Activated CD4-positive, alpha-beta T cell treated with anti-CD3 and anti-CD28 coated beads, Interleukin-10, Interleukin-2, amounts not matched to agents 100 ng/mL and 50 ng/mL, durations not matched to agents 16 hours and 8 hours (primary cell): ENCODE measurements at regions not wholly inside any gene's neighbourhood (a gene's known extent, or its start where the extent isn't known, plus 50 kb on each side); places are given as distances from the start of the nearest gene placed in this dataset.

ENCODE experiments used
- DNase-seq: peaks from one replicate; pipeline ENCODE4 v3.0.0-alpha.2; 2020

GRCh38 chr14:86858591-86858990 lies 1134.4 kb downstream of the GALC start:
- no peak for DNase-seq

- no peak for DNase-seq
These were observed 1135.0 kb downstream of the GALC start for GRCh38 chr14:86858031-86858430.

- no peak for DNase-seq
These were observed 1140.5 kb downstream of the GALC start for GRCh38 chr14:86852530-86852929.

DNA sequence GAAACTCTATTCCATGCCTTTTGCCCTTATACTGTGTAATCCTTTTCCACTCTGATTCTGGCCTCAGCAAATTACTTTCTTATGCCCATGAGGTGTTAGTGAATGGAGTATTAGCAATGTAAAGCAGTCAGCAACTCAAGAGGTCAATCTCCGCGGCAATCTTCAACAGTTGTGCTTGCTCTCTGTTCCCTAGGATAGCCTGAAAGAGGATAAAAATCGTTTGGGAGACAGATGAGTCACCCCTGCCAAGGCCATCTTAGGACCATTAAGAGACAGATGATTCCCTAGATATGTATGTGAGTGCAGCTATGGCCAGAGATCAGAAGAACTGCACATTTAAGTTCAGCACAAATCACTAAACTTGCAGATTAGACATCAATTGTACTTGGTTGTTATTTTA lies 1145.8 kb downstream of the GALC start:
- no peak for DNase-seq

DNA sequence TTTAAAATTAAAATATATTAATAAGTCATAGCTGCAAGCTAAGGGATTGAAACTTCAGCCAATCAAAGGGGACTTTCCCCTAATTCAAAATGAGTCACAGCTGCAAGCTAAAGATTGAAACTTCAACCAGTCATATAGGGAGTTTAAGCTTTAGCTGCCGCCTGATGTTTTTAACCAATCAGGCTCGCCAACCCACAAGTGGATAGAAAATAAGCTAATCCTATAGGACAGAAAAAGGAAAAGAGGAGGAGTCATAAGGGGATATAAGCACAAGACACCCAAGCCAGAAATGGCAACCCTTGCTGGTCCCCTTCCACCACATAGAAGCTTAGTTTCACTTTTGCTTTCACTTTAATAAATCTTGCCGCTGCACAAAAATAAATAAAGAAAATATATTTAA lies 1154.6 kb downstream of the GALC start:
- DNase-seq, result peak; percentile 50

DNA sequence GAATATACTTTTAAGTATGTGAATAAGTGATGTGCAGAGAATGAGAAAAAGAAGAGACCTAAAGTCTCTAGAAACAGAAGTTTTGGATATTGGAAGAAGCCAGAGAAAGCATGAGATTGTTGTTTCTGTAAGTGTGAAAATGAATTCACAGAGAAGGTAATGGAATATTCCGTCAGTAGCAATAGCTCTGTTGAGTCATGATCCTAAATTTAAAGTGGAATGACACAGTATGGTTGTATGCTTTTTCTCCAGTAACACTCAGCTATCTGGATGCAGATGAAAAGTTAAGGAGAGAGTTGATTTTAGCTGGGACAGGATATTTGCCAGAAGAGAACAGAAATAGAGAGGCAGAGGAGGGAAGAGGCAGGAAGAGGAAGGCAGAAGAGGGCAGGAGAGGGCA lies 1166.3 kb downstream of the GALC start:
- no peak for DNase-seq

GRCh38 chr14:86824167-86824566 lies 1168.8 kb downstream of the GALC start:
- no peak for DNase-seq

DNA sequence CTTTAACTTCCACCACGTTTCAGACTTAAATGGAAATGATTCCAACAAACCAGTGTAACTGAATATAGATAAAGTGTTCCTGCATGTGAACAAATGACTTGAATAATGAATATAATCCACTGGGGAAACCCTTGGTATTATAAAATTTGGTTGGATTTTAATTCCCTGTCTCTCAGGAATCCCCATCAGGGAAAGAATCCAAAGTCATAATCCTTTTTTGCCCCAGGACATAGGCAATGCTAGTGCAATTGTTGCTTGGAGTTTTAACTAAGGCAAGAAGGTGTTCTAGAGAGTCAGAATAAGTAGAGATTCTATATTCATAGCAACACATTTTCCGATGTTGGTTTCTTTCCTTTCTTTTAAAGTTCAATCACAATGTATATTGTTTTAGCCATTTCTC lies 1169.4 kb downstream of the GALC start:
- DNase-seq, result no peak

DNA sequence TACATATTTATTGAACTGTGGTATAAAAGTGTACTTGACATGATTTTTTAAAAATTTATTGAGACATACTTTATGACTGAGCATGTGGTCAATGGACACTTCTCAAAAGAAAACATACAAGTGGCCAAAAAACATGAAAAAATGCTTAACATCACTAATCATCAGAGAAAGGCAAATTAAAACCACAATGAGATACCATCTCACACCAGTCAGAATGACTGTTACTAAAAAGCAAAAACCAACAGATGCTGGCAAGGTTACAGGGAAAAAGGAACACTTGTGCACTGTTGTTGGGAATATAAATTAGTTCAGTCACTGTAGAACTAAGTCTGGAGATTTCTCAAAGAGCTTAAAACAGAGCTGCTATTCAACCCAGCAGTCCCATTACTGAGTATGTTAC lies 1177.6 kb downstream of the GALC start:
- DNase-seq, result no peak

DNA sequence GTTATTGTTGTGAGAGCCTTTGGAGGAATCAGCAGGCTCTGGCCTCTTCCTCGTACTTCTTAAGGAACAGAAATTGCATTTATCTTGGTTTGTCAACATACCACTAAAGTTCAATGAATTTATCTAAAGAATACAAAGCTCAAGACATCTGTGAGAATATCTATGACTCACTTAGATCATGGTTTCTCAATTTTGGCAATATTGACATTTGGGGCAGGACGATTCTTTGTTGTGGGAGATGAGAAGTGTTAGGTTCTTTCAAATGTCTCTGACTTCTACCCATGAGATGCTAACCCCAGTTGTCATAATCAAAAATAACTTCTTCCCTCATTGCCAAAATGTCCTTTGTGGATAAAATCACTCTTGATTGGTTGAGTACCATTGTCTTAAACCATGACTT lies 1190.3 kb downstream of the GALC start:
- DNase-seq, result no peak

DNA sequence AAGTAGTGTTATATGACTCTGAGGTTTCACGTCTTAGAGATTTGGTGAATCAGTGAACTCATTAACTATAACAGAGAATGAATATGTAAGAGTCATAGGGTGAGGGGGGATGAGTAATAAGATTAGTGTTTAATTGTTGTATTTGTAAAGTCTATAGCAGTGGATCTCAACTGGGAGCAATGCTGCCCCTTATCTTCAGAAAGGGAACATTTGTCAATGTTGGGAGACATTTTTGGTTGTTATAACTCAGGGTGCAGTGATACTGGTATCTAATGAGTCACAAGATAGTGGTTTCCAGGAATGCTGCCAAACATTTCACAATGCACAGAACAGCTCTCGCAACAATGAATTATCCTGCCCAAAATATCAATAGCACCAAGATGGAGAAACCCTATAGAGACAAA lies 1193.7 kb downstream of the GALC start:
- DNase-seq, result no peak

DNA sequence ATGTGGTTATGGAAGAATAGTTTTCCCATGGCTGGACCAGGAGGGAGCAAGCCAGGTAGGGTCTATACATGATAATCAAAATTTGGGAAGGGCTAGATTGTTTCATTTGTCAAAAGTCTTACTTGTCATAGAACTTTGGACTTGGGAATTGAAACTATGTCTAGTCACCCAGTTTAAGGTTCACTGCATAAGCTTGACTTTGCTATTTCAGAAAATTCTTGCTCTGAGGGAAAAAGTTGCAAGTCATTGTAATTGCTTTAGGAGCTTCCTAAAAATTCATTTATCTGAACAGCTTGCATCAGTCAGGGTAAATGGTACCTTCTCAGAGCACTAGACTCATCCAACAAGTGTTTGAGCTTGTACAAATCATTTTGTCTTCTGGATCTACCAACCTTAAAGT lies 1194.7 kb downstream of the GALC start:
- no peak for DNase-seq

DNA sequence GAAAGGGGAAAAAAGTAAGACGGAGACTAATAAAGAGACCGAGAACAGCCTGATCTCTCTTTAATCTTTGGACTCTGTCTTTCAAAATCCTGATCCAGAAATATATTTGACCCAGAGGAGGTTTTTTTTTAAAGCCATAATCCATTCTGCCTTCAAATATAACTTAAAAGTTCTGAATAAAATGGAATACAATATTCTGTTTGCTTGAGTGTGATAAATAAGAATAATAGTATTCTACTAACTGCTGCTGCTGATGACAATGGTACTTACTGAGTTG lies 1196.0 kb downstream of the GALC start:
- DNase-seq, result no peak

- DNase-seq, result no peak
These were observed 1196.5 kb downstream of the GALC start for GRCh38 chr14:86796221-86797074.

- no peak for DNase-seq
These were observed 1198.3 kb downstream of the GALC start for GRCh38 chr14:86794689-86795088.

DNA sequence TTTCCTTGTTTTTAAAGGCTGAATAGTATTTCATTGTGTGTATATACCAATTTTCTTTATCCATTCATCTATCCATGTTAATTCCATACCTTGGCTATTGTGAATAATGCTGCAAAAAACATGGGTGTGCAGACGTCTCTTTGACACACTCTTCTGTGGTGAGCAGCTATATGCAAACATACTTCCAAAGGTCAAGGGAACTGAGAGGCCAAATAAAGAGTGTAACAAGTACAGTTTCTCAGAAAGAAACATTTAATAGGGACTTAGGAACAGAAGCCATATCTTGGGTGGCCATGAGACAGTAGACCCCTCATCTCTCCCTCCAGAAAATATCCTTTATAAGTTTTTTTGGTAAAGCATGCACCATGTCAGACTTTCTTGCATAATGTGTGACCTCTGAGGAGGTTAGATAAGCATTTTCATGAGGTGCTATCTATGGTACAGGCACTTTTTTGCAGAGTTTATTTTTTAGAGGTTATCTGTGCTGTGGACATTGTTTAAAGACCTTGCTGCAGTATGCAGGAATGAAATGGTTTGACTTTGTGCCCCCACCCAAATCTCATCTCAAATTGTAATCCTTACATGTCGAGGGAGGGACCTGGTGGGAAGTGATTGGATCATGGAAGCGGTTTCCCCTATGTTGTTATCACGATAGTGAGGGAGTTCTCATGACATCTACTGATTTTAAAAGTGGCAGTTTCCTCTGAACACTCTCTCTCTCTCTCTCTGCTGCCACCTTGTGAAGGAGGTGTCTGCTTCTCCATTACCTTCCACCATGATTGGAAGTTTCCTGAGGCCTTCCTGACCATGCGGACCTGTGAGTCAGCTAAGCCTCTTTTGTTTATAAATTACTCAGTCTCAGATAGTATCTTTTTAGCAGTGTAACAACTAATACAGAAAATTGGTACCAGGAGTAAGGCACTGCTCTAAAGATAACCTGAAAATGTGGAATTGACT lies 1202.3 kb downstream of the GALC start:
- DNase-seq, result no peak

GRCh38 chr14:86788224-86788623 lies 1204.8 kb downstream of the GALC start:
- no peak for DNase-seq

DNA sequence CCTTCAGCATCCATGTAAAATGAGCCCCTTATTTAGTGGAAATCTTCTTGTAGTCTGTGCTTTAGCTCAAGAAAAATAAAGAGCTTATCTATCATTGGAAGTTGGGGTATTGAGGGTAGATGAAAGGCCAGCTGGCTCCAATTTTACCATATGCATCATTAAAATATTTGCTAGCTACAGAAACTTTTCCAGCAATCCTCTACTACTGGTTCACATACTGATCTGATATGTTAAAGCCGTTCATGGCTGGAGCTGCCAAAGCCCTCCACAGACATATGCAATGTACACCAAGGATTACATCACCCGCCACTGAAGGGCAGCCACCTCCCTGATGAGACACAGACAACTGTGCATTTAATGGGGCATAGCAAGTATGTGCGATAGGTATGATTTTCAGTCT lies 1205.3 kb downstream of the GALC start:
- no peak for DNase-seq

- no peak for DNase-seq
These were observed 1210.8 kb downstream of the GALC start for GRCh38 chr14:86782092-86782580.

DNA sequence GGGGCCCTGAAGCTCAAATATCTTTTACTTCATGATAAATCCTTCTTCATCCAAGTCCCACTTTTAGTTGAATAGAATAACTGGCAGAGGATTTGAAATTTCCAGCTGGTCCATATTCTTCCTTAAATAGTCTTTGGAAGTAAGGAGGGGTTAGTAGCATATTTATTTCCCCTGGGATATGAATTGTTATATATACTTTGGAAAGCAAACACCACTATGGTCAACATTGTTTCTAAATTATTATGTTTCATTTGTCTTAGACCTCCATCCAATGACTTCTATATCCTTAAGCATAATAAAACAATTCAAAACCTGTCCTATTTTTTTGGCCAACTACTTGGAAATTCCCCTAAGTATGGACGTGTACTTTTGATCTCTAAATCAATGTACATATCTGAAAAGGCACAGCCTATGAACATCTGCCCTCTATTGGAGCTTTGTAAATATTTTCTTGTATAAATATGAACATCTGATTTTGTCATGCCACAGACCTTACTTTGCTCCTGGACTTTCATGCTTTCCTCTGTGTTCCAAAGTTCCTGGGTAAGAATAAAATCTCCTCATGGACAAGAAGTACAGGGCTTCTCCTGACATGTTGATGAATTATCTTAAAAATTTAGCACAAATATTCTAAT lies 1212.0 kb downstream of the GALC start:
- DNase-seq, result no peak

DNA sequence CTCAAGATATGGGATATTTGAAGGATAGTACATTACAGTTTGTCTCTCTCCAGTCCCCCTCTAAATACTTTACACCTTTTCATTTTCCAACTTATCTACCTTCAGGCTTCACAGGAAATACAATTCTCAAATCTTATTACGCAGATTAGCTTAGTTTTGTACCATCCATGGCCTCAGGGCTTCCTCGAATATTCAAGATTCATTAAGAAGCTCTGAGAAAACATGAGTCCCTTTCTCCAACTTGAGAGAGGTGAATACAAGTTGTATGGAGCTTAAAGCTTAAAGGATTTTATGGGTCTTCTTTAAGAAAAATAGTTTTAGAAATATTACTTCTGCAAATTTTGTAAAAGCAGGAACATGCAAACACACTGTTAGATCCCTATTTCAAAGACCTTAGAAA lies 1212.5 kb downstream of the GALC start:
- no peak for DNase-seq

DNA sequence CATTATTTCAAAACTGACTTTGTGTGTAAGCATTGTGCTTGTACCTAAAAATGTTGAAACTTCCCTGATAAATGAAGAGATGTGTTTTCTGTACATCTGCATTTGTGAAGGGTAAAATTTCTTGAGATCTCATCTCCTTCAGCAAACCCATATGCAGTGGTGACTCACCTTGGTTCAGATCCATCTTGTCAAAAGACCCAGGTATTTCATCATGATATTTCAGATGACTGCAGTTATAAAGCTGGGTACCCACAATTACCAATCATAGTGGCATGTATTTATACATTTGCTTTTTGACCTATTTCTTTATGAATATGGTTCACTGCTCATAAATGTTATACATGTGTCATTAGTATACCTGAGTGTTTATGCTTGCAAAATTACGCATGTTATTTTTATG lies 1213.6 kb downstream of the GALC start:
- no peak for DNase-seq

DNA sequence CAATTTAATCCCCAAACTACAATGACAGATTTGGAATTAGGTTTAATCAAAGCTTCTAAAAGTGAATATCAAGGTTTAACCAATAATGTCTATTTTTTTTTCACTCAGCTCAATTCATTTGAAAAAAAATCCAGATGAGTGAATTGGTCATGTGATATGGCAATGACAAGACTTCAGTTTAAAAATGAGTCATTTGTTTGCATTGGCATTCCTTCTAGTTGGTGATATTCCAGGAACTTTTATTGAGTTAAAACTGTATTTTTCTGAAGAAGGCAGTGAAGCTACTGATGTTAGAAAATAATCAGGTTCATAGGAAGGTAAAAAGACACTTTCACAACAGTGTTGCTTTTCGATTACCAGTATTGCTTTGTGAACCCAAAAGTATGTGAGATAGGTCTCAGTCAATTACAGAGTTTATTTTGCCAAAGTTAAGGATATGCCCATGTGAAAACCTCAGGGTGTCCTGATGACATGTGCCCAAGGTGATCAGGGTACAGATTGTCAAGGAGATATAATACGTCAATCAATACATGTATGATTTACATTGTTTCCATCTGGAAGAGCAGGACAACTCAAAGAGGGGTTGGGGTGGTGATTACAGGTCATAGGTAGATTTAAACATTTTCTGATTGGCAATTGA lies 1214.9 kb downstream of the GALC start:
- DNase-seq, result no peak
